GM23338 (cell line): ENCODE measurements at regions not wholly inside any gene's neighbourhood (a gene's known extent, or its start where the extent isn't known, plus 50 kb on each side); places are given as distances from the start of the nearest gene placed in this dataset.

Source experiments
- ATAC-seq: fragments of 200-7000 bp; cut with Tn5 transposase; 3 replicates; pipeline ENCODE4 v1.9.1; 2020
- DNase-seq: peaks from one replicate; pipeline ENCODE4 v3.0.0-alpha.2; 2015; ENCODE audit warnings: low spot score
- H2AFZ ChIP-seq: fragments of 200-600 bp; sonication (generic); 2 replicates; pipeline ENCODE4 v1.8.0; 2016; ENCODE audit warnings: antibody characterized with exemption, mild to moderate bottlenecking, moderate library complexity
- H3F3A ChIP-seq: fragments of 200-600 bp; sonication (generic); replicated peaks from 2 replicates; pipeline ENCODE4 v1.8.0; 2017; ENCODE audit warnings: antibody characterized with exemption, mixed run types, low read depth
- H3K27ac ChIP-seq: fragments of 200-600 bp; sonication (generic); 2 replicates; pipeline ENCODE4 v1.6.1; 2016; ENCODE audit warnings: low read depth
- H3K27me3 ChIP-seq: fragments of 200-600 bp; sonication (generic); 2 replicates; pipeline ENCODE4 v1.8.0; 2016; ENCODE audit warnings: mild to moderate bottlenecking, mixed run types, moderate library complexity; ENCODE audit not compliant: insufficient read depth
- H3K36me3 ChIP-seq: fragments of 200-600 bp; sonication (generic); 2 replicates; pipeline ENCODE4 v1.8.0; 2016; ENCODE audit warnings: mild to moderate bottlenecking; ENCODE audit not compliant: insufficient read depth
- H3K4me1 ChIP-seq: fragments of 200-600 bp; sonication (generic); 2 replicates; pipeline ENCODE4 v1.8.0; 2016; ENCODE audit warnings: mild to moderate bottlenecking, moderate library complexity; ENCODE audit not compliant: insufficient read depth
- H3K4me2 ChIP-seq: fragments of 200-600 bp; sonication (generic); 2 replicates; pipeline ENCODE4 v1.7.1; 2017; ENCODE audit warnings: mixed run types
- H3K4me3 ChIP-seq: fragments of 200-600 bp; sonication (generic); 2 replicates; pipeline ENCODE4 v1.6.1; 2016; ENCODE audit warnings: mixed run types
- H3K79me2 ChIP-seq: fragments of 200-600 bp; sonication (generic); replicated peaks from 2 replicates; pipeline ENCODE4 v1.8.0; 2017; ENCODE audit warnings: mild to moderate bottlenecking; ENCODE audit not compliant: insufficient read depth
- H3K9me2 ChIP-seq: fragments of 200-600 bp; sonication (generic); 2 replicates; pipeline ENCODE4 v1.8.0; 2017; ENCODE audit not compliant: insufficient read depth
- H4K20me1 ChIP-seq: fragments of 200-600 bp; sonication (generic); replicated peaks from 2 replicates; pipeline ENCODE4 v1.8.0; 2017; ENCODE audit warnings: mild to moderate bottlenecking; ENCODE audit not compliant: insufficient read depth
- H3K27ac Mint-ChIP-seq: 2 replicates; pipeline ENCODE4 v1.8.0; 2020; ENCODE audit warnings: inconsistent platforms, mild to moderate bottlenecking, moderate library complexity, mixed read lengths
- H3K27me3 Mint-ChIP-seq: 3 replicates; pipeline ENCODE4 v1.8.0; 2022; ENCODE audit warnings: low read depth, mild to moderate bottlenecking, moderate library complexity, mixed read lengths, inconsistent platforms; ENCODE audit not compliant: insufficient read depth, poor library complexity
- H3K36me3 Mint-ChIP-seq: 3 replicates; pipeline ENCODE4 v1.8.0; 2021; ENCODE audit warnings: low read depth, mild to moderate bottlenecking, inconsistent platforms, moderate library complexity, mixed read lengths
- H3K4me1 Mint-ChIP-seq: 3 replicates; pipeline ENCODE4 v1.8.0; 2020; ENCODE audit warnings: mild to moderate bottlenecking, inconsistent platforms, mixed read lengths
- H3K4me3 Mint-ChIP-seq: 3 replicates; pipeline ENCODE4 v1.8.0; 2021; ENCODE audit warnings: moderate library complexity, mild to moderate bottlenecking, inconsistent platforms, mixed read lengths
- H3K9me3 Mint-ChIP-seq: 3 replicates; pipeline ENCODE4 v1.8.0; 2020; ENCODE audit warnings: moderate library complexity, mild to moderate bottlenecking, inconsistent platforms, mixed read lengths
- EZH2 ChIP-seq: fragments of 200-600 bp; sonication (generic); IDR thresholded peaks from one replicate; pipeline ENCODE4 v1.8.0; 2017; ENCODE audit warnings: antibody characterized with exemption, mild to moderate bottlenecking, low read depth; ENCODE audit not compliant: unreplicated experiment
- EZH2phosphoT487 ChIP-seq: fragments of 200-600 bp; sonication (generic); IDR thresholded peaks from one replicate; pipeline ENCODE4 v1.8.1; 2018; ENCODE audit warnings: antibody characterized with exemption; ENCODE audit not compliant: unreplicated experiment
- JUNB ChIP-seq: IDR thresholded peaks from one replicate; pipeline ENCODE4 v1.6.1; 2016; ENCODE audit warnings: antibody characterized with exemption; ENCODE audit not compliant: unreplicated experiment
- NANOG ChIP-seq: IDR thresholded peaks from 2 replicates; pipeline ENCODE4 v1.6.1; 2016; ENCODE audit warnings: antibody characterized with exemption, borderline replicate concordance
- POLR2AphosphoS5 ChIP-seq: IDR thresholded peaks from 2 replicates; pipeline ENCODE4 v1.6.1; 2016; ENCODE audit warnings: antibody characterized with exemption, low read depth
- STAT1 ChIP-seq: IDR thresholded peaks from one replicate; pipeline ENCODE4 v1.6.1; 2016; ENCODE audit warnings: antibody characterized with exemption; ENCODE audit not compliant: unreplicated experiment
- TF ChIP-seq, protein P1 (sequence below), 2 experiments: fragments of 200-600 bp in 1 of 2; sonication (generic) in 1 of 2; conservative IDR thresholded peaks; 2 replicates each; pipeline versions ENCODE4 v1.5.1 to v1.6.1; 2016 to 2017; ENCODE audit warnings: antibody characterized with exemption in 2 of 2, low read depth in 2 of 2, mild to moderate bottlenecking in 2 of 2, moderate library complexity in 1 of 2
- TF ChIP-seq, protein P2 (sequence below): IDR thresholded peaks from one replicate; pipeline ENCODE4 v1.6.1; 2018; ENCODE audit warnings: antibody characterized with exemption; ENCODE audit not compliant: unreplicated experiment
- TF ChIP-seq, protein P3 (sequence below): IDR thresholded peaks from 2 replicates; pipeline ENCODE4 v1.6.1; 2016; ENCODE audit warnings: antibody characterized with exemption

DNA sequence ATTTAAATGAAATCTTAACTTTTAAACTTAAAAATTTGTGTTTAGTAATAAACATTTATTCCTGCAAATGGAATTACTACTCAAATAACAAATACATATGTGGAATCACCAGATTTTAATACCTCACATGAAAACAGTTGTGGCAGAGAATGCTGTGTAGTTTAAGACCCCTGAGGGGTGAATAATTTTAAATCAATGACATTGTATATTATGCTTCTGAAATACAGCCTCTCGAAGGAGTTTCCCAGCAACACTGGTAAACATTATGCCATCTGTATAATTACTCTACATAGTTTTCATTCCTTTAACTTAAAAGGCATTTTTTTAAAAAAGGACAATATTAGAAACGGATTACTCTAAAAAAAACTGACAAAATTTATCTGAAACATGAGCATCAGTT is 2313.3 kb downstream of the ARAP2 start (continued):
- TF ChIP-seq EZH2phosphoT487 (no peak), EZH2 (no peak), JUNB (no peak)

GRCh38 chr4:33940281-33940680 is 2304.0 kb downstream of the ARAP2 start:
- Histone ChIP-seq H3K36me3 (no peaks in the 10 kb centered on the region), H3K9me2 (no peaks in the 10 kb centered on the region), H4K20me1 (no peaks in the 10 kb centered on the region), H3K4me3 (no peak overlapping the region), H3F3A (no peaks in the 10 kb centered on the region), H3K79me2 (no peaks in the 10 kb centered on the region), H3K4me1 (0 out of 2 replicates have a peak, but pooled peaks cover 4% of the 10 kb centered on the region), H3K4me2 (no peak overlapping the region), H3K27ac (no peak overlapping the region), H2AFZ (no peak overlapping the region), H3K27me3 (no peaks in the 10 kb centered on the region)
- no peaks in the 10 kb centered on the region for H3K27me3 Mint-ChIP-seq
- no peaks in the 10 kb centered on the region for H3K36me3 Mint-ChIP-seq
- DNase-seq (no peak), ATAC-seq (no peak)
- no peak overlapping the region for H3K27ac Mint-ChIP-seq
- H3K4me1 Mint-ChIP-seq: no peaks in the 10 kb centered on the region
- no peak overlapping the region for H3K4me3 Mint-ChIP-seq
- H3K9me3 Mint-ChIP-seq: no peaks in the 10 kb centered on the region
- no peak for TF ChIP-seq STAT1
- TF ChIP-seq, protein P1, sequence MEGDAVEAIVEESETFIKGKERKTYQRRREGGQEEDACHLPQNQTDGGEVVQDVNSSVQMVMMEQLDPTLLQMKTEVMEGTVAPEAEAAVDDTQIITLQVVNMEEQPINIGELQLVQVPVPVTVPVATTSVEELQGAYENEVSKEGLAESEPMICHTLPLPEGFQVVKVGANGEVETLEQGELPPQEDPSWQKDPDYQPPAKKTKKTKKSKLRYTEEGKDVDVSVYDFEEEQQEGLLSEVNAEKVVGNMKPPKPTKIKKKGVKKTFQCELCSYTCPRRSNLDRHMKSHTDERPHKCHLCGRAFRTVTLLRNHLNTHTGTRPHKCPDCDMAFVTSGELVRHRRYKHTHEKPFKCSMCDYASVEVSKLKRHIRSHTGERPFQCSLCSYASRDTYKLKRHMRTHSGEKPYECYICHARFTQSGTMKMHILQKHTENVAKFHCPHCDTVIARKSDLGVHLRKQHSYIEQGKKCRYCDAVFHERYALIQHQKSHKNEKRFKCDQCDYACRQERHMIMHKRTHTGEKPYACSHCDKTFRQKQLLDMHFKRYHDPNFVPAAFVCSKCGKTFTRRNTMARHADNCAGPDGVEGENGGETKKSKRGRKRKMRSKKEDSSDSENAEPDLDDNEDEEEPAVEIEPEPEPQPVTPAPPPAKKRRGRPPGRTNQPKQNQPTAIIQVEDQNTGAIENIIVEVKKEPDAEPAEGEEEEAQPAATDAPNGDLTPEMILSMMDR (conservative IDR thresholded peaks at IDR 0.05; ENCODE audit: low read depth in 2 of 2): no peak
- TF ChIP-seq POLR2AphosphoS5: no peak

DNA sequence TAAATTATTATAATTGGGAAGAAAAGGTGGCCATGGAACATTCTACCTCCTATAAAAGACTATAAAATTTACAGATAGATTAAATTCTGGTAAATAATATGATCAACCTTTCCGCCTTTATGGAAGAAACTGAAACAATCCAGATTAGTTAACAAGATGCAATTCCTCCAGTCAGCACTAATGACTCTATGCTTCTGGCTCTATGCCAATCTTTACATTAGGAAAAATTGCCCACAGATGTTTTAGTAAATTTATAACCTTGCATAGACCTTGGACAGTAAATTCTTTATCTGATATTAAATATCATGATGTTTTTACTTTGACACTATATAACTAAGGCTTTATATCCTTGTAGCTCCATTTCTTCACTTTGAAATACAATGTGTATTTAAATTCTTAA is 2302.5 kb downstream of the ARAP2 start:
- Histone ChIP-seq H3K9me2 (no peaks in the 10 kb centered on the region), H3K4me1 (no peaks in the 10 kb centered on the region), H3F3A (no peaks in the 10 kb centered on the region), H3K4me2 (no peak overlapping the region), H4K20me1 (no peaks in the 10 kb centered on the region), H3K79me2 (no peaks in the 10 kb centered on the region), H2AFZ (no peak overlapping the region), H3K27ac (no peak overlapping the region), H3K4me3 (no peak overlapping the region), H3K27me3 (no peaks in the 10 kb centered on the region), H3K36me3 (no peaks in the 10 kb centered on the region)
- Mint-ChIP-seq H3K4me3 (no peak overlapping the region), H3K27me3 (no peaks in the 10 kb centered on the region), H3K9me3 (no peaks in the 10 kb centered on the region), H3K27ac (no peak overlapping the region), H3K36me3 (no peaks in the 10 kb centered on the region), H3K4me1 (no peaks in the 10 kb centered on the region)
- DNase-seq (no peak), ATAC-seq (no peak)
- no peak for TF ChIP-seq NANOG
- no peak for TF ChIP-seq EZH2
- TF ChIP-seq JUNB: no peak
- TF ChIP-seq EZH2phosphoT487: no peak
- TF ChIP-seq STAT1: no peak
- no peak for TF ChIP-seq POLR2AphosphoS5
- TF ChIP-seq, protein P2, sequence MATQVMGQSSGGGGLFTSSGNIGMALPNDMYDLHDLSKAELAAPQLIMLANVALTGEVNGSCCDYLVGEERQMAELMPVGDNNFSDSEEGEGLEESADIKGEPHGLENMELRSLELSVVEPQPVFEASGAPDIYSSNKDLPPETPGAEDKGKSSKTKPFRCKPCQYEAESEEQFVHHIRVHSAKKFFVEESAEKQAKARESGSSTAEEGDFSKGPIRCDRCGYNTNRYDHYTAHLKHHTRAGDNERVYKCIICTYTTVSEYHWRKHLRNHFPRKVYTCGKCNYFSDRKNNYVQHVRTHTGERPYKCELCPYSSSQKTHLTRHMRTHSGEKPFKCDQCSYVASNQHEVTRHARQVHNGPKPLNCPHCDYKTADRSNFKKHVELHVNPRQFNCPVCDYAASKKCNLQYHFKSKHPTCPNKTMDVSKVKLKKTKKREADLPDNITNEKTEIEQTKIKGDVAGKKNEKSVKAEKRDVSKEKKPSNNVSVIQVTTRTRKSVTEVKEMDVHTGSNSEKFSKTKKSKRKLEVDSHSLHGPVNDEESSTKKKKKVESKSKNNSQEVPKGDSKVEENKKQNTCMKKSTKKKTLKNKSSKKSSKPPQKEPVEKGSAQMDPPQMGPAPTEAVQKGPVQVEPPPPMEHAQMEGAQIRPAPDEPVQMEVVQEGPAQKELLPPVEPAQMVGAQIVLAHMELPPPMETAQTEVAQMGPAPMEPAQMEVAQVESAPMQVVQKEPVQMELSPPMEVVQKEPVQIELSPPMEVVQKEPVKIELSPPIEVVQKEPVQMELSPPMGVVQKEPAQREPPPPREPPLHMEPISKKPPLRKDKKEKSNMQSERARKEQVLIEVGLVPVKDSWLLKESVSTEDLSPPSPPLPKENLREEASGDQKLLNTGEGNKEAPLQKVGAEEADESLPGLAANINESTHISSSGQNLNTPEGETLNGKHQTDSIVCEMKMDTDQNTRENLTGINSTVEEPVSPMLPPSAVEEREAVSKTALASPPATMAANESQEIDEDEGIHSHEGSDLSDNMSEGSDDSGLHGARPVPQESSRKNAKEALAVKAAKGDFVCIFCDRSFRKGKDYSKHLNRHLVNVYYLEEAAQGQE: no peak
- TF ChIP-seq, protein P3, sequence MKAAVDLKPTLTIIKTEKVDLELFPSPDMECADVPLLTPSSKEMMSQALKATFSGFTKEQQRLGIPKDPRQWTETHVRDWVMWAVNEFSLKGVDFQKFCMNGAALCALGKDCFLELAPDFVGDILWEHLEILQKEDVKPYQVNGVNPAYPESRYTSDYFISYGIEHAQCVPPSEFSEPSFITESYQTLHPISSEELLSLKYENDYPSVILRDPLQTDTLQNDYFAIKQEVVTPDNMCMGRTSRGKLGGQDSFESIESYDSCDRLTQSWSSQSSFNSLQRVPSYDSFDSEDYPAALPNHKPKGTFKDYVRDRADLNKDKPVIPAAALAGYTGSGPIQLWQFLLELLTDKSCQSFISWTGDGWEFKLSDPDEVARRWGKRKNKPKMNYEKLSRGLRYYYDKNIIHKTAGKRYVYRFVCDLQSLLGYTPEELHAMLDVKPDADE: no peak
